Left lobe of liver (tissue), 2 donors: ENCODE measurements at regions not wholly inside any gene's neighbourhood (a gene's known extent, or its start where the extent isn't known, plus 50 kb on each side); places are given as distances from the start of the nearest gene placed in this dataset.
"Not testable (repeated sequence)": the region's sequence is repeated elsewhere in the genome, so short reads cannot be mapped to it uniquely, and the experiment has no call there.

ENCODE experiments used
- ATAC-seq: fragments of 200-7000 bp; cut with Tn5 transposase; one replicate; pipeline ENCODE4 v1.9.1; 2020; ENCODE audit warnings: mild to moderate bottlenecking, moderate library complexity
- DNase-seq: peaks from one replicate; pipeline ENCODE4 v3.0.0-alpha.2; 2020; ENCODE audit warnings: low spot score
- donor health status: DM: no; HTN: no; CAD: no; lungs with moderate emphysema.
- donor health status: DM: no; HTN: yes; CAD: no.

DNA sequence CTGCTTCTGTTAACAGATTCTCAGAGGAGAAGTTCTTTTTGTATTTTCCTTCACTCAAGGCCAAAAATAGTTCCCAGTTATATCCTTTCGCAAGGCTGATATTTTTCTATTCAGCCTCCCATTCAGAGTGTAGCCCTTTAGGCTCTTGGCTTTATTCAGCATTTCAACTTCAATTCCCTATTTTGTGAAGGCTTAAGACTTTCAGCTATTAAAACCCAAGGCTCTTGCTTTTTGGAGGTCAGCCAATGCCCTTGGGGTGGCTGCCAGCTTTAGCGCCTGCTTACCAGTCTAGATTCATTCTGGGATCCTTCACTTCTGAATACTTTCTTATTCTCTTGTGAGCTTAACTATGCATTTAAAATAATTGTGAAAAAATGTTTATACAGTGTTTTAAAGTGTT lies 57.3 kb upstream of the ADGRA3 start:
- DNase-seq: peak; percentile 49
- no peak for ATAC-seq

DNA sequence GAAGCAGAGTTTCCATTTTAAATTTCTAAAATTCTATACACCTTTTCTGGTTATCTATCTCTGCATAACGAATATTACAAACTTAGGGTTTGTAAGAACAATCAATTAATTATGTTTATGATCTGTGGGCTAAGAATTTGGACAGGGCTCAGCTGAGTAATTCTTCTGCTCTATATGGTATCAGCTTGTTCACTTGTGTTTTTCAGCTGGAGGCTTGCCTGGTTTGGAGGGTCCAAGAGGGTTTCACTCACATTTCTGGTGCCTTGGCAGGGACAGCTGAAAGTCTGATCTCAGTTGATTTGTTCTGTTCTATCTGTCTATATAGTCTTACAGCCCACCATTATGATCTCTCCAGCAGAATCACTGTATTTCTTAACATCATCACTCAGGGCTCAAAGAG lies 57.8 kb upstream of the ADGRA3 start:
- no peak for ATAC-seq
- DNase-seq: no peak

DNA sequence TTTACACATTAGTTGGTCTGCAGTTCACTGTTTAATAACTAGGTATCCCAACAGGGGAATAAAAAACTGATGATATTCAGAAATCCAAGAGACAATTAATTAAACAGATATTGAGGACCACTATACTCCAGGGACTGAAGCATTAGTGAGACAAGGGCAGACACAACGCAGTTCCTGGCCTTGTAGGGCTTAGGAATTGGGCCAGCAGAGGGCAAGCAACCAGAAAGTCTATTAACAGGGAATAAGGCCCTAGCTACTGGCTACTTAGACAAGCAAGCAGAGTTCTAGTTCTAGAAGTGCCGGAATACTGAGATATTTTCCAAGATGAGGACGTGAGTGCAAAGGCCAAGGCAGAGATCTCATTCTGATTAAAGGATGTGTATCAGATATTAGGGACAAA lies 58.6 kb upstream of the ADGRA3 start:
- no peak for DNase-seq
- no peak for ATAC-seq

DNA sequence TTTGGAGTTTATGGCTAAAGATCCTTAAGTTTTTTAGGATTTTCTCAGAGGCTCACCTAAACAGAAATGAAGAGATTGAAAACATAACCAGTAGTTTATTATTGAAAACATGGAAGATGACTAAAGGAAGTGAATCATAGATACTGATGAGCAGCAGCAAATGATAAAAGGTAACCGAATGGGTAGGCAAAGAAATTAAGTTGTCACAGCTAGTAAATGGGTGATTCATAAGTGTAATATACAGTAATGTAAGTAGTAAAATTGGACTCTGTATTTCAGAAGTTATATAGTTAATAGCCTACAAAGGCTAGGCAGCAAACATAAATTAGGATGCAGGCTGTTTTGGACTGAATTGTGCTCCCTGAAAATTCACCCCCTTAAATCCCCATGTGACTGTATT lies 59.0 kb upstream of the ADGRA3 start:
- no peak for DNase-seq
- no peak for ATAC-seq

DNA sequence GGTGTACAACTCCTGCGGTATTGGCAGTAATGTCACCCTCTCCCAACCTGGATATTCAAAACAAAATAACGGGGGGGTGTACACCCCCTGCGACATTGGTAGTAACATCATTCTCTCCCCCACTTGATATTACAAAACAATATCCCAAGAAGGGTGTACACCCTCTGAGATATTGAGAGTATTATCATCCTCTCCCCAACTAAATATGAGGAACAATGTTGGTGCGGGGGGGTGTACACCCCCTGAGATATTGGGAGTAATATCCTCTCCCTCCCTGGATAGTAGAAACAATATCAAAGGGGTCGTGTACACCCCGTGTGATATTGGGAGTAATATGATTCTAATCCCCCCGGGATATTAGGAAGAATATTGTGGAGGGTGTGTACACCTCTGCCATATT lies 71.4 kb upstream of the ADGRA3 start:
- DNase-seq: no peak
- ATAC-seq: no peak

DNA sequence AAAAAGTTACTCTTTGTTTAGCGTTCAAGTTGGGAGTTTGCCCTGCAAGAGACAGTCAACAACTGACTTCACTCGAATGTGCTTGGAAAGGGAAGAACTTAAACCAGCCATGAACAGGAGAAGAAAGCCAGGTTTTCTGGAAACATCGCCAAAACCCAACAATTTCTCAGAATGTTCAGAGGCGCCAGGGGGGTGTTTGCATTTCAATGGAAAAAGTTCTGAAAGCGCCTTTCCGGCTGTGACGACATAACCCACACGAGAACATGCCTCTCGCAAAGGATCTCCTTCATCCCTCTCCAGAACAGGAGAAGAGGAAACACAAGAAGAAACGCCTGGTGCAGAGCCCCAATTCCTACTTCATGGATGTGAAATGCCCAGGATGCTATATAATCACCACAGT lies 78.1 kb upstream of the ADGRA3 start:
- DNase-seq: no peak
- ATAC-seq: no peak

DNA sequence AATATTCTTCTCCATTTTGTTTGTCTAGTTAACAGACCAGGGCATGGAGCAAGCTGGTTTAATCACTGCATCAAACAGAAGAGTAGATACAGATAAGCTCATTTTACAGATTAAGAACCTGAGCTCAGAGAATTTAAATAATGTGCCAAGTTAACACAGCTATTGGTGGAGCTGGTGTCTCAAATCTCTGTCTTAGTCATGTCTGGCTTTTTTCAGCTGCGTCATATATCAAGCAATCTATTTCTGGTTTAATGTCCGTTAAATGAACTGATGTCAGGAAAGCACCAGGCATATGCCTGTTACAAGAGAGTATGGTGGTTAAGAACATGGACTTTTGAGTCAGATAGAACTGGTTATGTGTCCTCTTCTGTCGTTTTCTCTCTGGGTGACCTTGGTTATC lies 79.8 kb upstream of the ADGRA3 start:
- DNase-seq (no peak), ATAC-seq (no peak)

DNA sequence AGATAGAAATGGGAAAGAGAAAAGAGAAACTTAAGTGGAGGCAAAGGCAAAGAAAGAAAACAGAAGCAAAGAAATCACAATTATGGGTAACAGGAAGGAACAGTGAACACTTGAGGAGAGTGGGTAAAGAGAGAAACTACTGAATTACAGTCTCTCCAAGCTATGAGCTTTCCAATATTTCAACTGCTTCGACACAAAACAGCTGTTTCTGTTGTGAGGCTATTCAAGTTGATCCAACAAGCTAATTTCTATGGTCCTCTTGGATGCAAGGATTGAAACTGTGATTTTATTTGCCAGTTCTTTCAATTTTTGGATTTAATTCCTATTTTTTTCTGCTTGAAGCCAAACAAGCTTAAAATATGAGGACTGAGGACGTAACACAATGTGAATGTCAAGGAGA lies 80.5 kb upstream of the ADGRA3 start:
- ATAC-seq (no peak), DNase-seq (no peak)

DNA sequence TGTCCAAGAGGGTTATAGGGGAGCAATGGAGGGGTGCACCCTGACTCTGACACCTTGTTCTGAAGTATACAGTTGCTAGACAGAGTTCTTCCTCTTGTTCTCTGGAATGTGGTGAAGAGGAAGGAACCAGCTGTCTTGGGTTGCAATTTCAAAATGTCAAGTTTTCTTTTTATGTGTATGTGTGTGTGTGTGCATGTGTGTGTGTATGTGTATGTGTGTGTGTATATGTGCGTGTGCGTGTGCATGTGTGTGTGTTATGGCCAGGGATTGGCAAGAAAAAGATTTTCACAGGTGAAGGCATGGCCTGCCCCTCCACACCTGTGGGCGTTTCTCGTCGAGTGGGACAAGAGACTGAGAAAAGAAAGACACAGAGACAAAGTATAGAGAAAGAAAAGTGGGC lies 81.6 kb upstream of the ADGRA3 start:
- no peak for ATAC-seq
- DNase-seq: no peak

DNA sequence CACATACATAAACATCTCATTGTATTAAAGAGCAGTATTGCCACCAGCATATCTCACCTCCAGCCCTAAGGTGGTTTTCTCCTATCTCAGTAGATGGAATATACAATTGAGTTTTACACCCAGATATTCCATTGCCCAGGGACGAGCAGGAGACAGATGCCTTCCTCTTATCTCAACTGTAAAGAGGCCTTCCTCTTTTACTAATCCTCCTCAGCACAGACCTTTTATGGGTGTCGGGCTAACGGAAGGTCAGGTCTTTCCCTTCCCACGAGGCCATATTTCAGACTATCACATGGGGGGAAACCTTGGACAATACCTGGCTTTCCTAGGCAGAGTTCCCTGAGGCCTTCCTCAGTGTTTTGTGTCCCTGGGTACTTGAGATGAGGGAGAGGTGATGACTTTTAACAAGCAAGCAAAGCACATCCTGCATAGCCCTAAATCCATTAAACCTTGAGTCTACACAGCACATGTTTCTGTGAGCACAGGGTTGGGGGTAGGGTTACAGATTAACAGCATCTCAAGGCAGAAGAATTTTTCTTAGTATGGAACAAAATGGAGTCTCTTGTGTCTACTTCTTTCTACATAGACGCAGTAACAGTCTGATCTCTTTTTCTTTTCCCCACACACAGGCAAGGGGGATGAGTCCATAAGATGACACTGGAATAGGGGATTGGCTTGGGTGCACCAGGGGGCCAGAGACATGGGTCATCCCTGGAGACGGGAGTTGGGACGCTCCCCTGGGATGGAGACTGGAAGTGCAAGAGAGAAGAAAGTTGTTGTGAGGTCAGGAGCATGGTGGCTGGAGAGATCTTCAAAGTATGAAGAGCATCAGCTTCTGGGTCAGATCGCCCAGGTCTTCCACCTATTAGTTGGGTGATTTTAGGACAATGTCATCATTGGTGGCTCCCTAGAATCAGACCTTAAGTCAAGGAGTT lies 82.5 kb upstream of the ADGRA3 start:
- not testable (repeated sequence) for DNase-seq, ATAC-seq

DNA sequence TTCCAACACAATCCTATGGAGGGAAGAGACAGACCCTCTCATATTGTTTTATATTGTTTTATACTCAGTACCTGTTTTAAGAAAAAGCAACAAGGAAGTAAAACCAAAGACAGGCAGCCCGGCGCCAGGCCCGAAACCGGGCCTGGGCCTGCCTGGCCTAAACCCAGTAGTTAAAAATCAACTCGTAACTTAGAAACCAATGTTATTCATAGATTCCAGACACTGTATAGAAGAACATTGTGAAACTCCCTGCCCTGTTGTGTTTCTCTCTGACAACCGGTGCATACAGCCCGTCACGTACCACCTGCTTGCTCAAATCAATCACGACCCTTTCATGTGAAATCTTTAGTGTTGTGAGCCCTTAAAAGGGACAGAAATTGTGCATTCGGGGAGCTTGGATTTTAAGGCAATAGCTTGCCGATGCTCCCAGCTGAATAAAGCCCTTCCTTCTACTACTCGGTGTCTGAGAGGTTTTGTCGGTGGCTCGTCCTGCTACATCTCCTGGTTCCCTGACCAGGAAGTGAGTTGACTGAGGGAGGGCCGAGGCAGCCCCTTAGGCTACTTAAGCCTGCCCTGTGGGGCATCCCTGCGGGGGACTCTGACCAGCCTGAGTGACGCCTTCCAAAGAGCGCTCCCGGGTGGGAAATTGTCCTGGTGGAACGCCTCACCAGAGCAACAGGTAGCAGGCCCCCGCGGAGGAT lies 83.5 kb upstream of the ADGRA3 start:
- DNase-seq, ATAC-seq: not testable (repeated sequence)

DNA sequence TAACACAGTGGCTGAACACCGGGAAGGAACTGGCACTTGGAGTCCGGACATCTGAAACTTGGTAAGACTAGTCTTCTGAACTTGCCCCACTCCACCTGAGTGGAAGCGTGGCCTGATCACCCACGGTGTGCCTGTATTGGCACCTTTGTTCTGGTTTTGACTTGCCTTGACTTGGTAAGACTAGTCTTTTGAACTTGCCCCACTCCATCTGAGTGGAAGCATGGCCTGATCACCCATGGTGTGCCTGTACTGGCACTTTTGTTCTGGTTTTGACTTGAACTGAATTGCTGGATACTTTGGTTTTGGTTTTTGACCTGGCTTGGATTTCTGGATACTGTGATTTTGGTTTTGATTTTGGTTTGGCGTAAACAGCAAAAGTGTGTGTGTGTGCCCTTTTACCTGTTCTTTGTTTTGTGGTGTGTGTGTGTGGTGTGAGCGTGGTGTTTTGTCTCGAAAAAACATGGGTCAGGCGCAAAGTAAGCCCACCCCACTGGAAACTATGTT lies 84.1 kb upstream of the ADGRA3 start:
- not testable (repeated sequence) for DNase-seq, ATAC-seq

DNA sequence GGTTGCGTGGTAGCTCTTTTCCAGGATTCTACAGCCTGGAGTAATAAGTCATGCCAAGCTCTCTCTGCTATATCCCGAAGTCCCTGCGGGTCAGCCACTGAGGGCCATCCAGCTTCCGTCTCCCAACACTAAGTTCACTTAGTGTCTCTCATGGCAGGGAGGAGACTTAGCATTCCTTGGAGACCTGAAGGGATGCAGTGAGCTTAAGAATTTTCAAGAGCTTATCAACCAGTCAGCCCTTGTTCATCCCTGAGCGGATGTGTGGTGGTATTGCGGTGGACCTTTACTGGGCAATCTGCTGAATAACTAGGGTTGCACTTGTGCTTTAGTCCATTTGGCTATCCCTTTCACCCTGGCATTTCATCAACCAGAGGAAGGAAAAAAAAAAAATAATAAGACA lies 85.8 kb upstream of the ADGRA3 start:
- not testable (repeated sequence) for DNase-seq, ATAC-seq

DNA sequence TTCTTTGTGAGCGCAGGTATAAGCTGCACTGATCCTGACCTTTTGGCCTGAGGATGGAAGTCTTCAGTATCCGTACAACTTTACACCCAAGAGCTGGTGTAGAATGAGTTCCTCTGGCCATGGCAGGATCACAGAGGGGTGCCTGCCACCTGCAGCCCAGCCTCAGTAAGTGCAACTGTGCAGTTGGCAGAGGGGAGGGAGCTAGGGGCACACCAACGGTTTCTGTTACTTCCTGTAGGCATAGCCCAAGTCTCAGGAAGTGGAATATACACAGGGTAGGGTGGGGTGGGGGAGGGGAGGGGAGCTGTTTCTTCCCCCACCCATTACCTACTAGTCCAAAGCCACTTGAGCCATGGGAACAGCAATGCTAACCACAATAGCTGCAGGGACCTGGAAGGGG lies 85.4 kb upstream of the GBA3 start:
- DNase-seq: peak; percentile 57
- ATAC-seq: peak; percentile 99

DNA sequence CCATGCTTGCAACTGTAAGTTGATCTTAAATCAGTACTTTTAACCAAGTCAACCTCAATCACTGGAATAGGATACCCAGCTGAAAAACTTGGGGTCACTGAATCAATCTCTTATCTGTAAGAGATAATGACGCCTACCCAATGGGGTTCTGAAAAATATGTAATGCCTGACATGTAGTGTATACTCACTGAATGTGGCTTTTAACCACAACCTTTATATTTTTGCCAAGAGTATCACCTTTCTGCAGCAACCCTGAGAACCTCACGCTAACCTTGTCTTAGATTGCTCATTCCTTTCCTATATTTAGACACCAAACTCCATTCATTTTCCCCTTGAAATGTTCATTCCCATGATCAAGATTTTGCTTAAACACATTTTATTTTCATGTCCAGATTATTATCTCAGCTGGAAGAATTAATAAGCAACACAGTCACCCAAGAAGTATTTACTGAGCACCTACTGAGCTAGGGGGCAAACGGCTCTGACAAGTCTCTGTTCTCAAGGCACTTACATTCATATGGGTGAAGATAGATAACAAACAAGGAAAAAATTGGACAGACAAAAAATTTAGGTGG lies 82.7 kb upstream of the GBA3 start:
- not testable (repeated sequence) for DNase-seq, ATAC-seq

DNA sequence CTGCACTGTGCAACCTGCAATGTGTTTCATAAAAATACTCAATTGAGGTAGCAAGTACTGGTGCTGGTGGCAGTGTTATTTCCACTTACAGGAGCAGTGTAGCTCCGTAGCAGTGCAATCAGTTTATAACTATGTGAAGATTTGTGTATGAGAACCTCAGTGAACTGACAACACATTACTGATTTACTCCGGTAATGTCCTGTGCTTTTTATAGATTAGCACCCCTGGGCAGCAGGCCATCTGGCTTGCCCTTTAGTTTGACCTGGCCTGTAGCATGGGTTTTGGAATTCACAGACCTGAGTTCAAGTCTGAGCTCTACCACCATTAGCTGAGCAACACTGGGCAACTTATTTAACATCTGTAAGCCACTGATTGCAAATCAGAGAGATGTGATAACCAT lies 78.6 kb upstream of the GBA3 start:
- DNase-seq (peak; percentile 79), ATAC-seq (peak; percentile 94)

DNA sequence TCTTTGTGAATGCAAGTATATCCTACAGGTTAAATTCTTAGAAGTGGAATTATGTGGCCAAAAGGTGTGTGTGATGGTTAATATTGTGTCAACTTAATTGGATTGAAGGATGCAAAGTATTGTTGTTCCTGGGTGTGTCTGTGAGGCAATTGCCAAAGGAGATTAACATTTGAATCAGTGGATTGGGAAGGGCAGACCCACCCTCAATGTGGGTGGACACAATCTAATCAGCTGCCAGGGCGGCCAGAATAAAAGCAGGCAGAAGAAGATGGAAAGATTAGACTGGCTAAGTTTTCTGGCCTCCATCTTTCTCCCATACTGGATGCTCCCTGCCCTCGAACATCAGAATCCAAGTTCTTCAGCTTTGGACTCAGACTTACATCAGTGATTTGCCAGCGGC lies 76.2 kb upstream of the GBA3 start:
- no peak for DNase-seq
- no peak for ATAC-seq

DNA sequence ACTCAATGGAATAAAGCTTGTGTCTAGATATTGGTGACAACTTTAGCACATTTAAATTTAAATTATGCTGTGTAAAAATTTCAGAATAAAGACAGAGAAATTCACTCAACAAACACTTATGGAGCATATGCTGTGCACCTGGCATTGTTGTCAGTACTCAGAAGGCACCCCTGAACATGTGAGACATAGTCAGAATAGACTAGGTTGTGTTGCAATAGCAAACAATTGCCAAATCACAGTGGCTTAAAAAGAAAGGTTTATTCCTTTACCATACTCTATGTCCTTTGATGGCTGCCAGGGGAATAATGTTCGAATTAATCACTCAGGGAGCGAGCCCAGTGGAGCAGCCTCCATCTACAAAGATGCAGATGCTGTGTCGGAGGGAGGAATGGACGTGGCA lies 72.6 kb upstream of the GBA3 start:
- ATAC-seq: peak; percentile 89
- DNase-seq: not testable (repeated sequence)

DNA sequence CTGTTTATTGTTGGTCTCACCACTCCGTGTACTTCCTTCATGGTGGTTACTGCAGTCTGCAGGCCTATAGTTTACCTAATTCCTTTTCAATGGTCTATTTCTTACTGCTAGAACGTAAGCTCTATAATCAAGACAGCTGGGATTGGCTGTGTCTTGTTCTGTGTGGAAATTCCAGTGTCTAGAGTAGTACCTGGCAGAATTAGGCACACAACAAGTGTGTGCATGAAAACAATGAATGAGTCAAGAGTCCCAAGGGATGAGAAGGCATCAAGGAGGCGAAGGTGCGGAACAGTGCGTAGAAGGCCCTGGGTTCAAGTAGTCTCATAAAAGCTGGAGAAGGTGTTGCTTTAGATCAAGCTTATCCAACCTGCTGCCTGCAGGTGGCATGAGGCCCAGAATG lies 70.8 kb upstream of the GBA3 start:
- not testable (repeated sequence) for DNase-seq, ATAC-seq

DNA sequence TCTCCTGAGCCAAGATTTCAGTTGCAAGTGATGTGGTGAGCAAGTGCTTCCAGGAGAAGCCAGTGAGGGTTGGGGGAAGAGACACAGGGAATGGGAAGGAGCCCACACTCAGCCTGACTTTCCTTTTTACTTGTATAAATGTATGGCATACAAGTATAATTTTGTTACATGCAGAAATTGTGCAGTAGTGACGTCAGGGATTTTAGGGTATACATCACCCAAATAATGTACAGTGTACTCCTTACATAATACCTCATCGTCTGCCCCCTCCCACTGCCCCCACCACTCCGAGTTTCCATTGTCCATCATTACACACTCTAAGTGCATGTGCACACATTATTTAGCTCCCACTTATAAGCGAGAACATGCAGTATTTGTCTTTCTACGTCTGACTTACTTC lies 68.7 kb upstream of the GBA3 start:
- ATAC-seq, DNase-seq: not testable (repeated sequence)

DNA sequence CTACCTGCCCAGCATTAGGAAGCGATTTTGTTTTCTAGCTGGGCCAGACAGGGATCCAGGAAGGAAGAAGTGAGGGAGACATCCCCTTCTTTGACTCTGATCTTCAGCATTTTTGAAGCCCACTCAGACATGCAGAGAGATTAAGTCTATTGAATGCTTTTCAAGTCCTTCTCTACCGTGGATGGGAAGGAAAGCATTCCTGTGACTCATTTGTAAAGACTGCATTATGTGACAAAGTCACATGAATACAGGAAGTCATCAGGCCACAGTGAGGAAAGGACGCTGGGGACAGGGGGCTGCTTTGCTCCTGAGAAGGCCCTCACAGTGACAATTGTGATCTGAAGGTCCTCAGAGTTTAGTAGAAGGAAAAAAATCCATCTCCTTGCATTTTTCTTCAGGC lies 67.4 kb upstream of the GBA3 start:
- DNase-seq (no peak), ATAC-seq (no peak)

DNA sequence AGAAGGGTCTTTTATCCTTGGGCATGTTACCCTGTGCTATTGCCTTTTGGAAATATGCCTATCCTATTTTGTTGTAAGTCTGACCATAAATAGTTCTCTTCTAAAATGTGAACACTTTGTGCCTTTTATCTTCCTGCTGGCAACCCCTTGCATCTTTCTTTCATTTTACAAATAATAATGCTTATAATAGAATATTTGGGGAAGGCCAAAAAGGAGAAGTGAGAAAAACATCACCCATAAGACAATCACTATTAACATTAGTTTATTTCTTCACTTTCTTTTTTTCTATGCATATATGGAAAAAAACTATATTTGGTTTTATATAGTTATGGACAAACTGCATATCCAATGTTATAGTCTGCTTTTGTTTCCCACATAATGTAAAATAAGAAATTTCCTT lies 64.9 kb upstream of the GBA3 start:
- DNase-seq, ATAC-seq: not testable (repeated sequence)
